Peyer's patch (tissue), 4 donors: ENCODE measurements at regions not wholly inside any gene's neighbourhood (a gene's known extent, or its start where the extent isn't known, plus 50 kb on each side); places are given as distances from the start of the nearest gene placed in this dataset.

Source experiments
- POLR2A ChIP-seq, 2 donors: fragments of 450-650 bp; IDR thresholded peaks; one replicate each; pipeline ENCODE4 v1.5.1; 2017; ENCODE audit warnings: antibody characterized with exemption in 2 of 2, mild to moderate bottlenecking in 2 of 2, moderate library complexity in 2 of 2
- TF ChIP-seq, protein P1 (sequence below), 6 experiments: fragments of 450-650 bp in 4 of 6; fragments of 200-600 bp in 2 of 6; sonication (generic) in 1 of 6; IDR thresholded peaks; one replicate each; pipeline ENCODE4 v1.5.1; 2017 to 2019; ENCODE audit warnings: antibody characterized with exemption in 6 of 6, mild to moderate bottlenecking in 3 of 6, moderate library complexity in 1 of 6

DNA sequence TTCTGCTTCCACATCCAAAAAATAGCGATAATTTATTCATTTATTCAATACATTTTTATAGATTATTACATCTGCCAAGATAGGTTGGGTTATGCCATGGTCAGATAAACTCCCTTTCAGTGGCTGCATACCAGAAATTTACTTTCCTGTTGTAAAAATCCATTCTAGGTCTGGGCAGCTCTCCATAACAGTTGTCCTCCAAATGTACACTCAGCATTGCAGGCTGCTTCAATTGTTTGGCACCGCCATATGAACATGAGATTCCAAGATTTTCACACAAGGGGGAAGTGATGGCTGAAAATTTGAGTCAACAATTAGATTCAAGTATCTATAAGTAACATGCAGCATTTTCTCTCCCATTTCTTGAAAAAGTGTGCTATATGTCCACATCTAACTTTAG is 568.7 kb downstream of the ETV1 start:
- no peak for TF ChIP-seq POLR2A (IDR thresholded peaks at IDR 0.05)
- TF ChIP-seq, protein P1, sequence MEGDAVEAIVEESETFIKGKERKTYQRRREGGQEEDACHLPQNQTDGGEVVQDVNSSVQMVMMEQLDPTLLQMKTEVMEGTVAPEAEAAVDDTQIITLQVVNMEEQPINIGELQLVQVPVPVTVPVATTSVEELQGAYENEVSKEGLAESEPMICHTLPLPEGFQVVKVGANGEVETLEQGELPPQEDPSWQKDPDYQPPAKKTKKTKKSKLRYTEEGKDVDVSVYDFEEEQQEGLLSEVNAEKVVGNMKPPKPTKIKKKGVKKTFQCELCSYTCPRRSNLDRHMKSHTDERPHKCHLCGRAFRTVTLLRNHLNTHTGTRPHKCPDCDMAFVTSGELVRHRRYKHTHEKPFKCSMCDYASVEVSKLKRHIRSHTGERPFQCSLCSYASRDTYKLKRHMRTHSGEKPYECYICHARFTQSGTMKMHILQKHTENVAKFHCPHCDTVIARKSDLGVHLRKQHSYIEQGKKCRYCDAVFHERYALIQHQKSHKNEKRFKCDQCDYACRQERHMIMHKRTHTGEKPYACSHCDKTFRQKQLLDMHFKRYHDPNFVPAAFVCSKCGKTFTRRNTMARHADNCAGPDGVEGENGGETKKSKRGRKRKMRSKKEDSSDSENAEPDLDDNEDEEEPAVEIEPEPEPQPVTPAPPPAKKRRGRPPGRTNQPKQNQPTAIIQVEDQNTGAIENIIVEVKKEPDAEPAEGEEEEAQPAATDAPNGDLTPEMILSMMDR (IDR thresholded peaks at IDR 0.05), result no peak
